HCT116 (cell line): ENCODE measurements at regions not wholly inside any gene's neighbourhood (a gene's known extent, or its start where the extent isn't known, plus 50 kb on each side); places are given as distances from the start of the nearest gene placed in this dataset.

Experiments
- ATAC-seq: fragments of 200-7000 bp; cut with Tn5 transposase; 2 replicates; pipeline ENCODE4 v1.9.1; 2020; ENCODE audit warnings: mild to moderate bottlenecking, moderate library complexity
- BruUV-seq: library from RNA; stranded (reverse); fragments of 400-500 nt; replicated peaks from 2 replicates; lab custom pipeline; 2021; lab: Mats Ljungman, UMichigan
- CTCF ChIA-PET: fragments of 300-600 bp; sonication (Branson Sonifier 250); formaldehyde crosslinking; loops from one replicate; lab custom pipeline; 2021; ENCODE audit warnings: antibody characterized with exemption; lab: Charles Lee
- POLR2A ChIA-PET: fragments of 300-600, 350-600 bp; sonication (Branson Sonifier 250); formaldehyde crosslinking; loops from one replicate; lab custom pipeline; 2021; ENCODE audit warnings: antibody characterized with exemption; lab: Charles Lee
- RAD21 ChIA-PET, 2 experiments: fragments of 300-600 bp; sonication (Branson Sonifier 250); formaldehyde crosslinking; loops; one replicate each; lab custom pipeline; 2023; ENCODE audit warnings: low total read pairs in 2 of 2; ENCODE audit not compliant: uncharacterized antibody in 2 of 2, unreplicated experiment in 2 of 2, low non-redundant PET in 1 of 2; lab: Charles Lee
- DNase-seq: peaks from one replicate; pipeline ENCODE4 v3.0.0-alpha.2; 2010; ENCODE audit warnings: low read depth, low spot score
- H2AFZ ChIP-seq: fragments of 200-600 bp; shearing (Covaris generic), sonication (generic); 2 replicates; pipeline ENCODE4 v1.6.1; 2017; ENCODE audit warnings: low read depth, mixed run types, mixed read lengths, antibody characterized with exemption, low read length; ENCODE audit not compliant: poor library complexity, severe bottlenecking
- H3K27ac ChIP-seq: 2 replicates; pipeline ENCODE4 v1.5.1; 2012; ENCODE audit warnings: low read depth, low read length
- H3K27me3 ChIP-seq: fragments of 200-600 bp; sonication (generic); 2 replicates; pipeline ENCODE4 v1.6.1; 2016; ENCODE audit warnings: mixed run types, low read length, mixed read lengths; ENCODE audit not compliant: insufficient read depth
- H3K36me3 ChIP-seq, 2 experiments: fragments of 200-500 bp in 1 of 2; fragments of 200-600 bp in 1 of 2; sonication (Bioruptor generic) in 1 of 2; sonication (generic) in 1 of 2; 2 replicates each; pipeline versions ENCODE4 v1.5.1 to v1.6.1; 2014 to 2016; ENCODE audit warnings: low read length in 2 of 2, inconsistent platforms in 1 of 2, mixed read lengths in 1 of 2, mixed run types in 1 of 2; ENCODE audit not compliant: insufficient read depth in 2 of 2, control insufficient read depth in 1 of 2
- H3K4me1 ChIP-seq, 2 experiments: fragments of 200-600 bp in 1 of 2; sonication (generic) in 1 of 2; 2 replicates each; pipeline versions ENCODE4 v1.5.1 to v1.6.1; 2012 to 2017; ENCODE audit warnings: low read length in 2 of 2, inconsistent platforms in 1 of 2, mild to moderate bottlenecking in 1 of 2, mixed read lengths in 1 of 2, mixed run types in 1 of 2, moderate library complexity in 1 of 2; ENCODE audit not compliant: insufficient read depth in 2 of 2, control insufficient read depth in 1 of 2
- H3K4me2 ChIP-seq: fragments of 200-600 bp; sonication (generic); 2 replicates; pipeline ENCODE4 v1.6.1; 2017; ENCODE audit warnings: mixed run types, low read length, mixed read lengths
- H3K4me3 ChIP-seq, 2 experiments: fragments of 200-600 bp in 1 of 2; sonication (generic) in 1 of 2; replicated peaks in 1 of 2; 2 replicates each; pipeline ENCODE4 v1.5.1; 2011 to 2016; ENCODE audit warnings: low read length in 2 of 2, control low read depth in 1 of 2, low read depth in 1 of 2, mild to moderate bottlenecking in 1 of 2, mixed read lengths in 1 of 2, mixed run types in 1 of 2
- H3K79me2 ChIP-seq: fragments of 200-600 bp; sonication (generic); 2 replicates; pipeline ENCODE4 v1.6.1; 2017; ENCODE audit warnings: mild to moderate bottlenecking, mixed run types, low read length, moderate library complexity, mixed read lengths; ENCODE audit not compliant: insufficient read depth
- H3K9ac ChIP-seq: fragments of 200-600 bp; sonication (generic); 2 replicates; pipeline ENCODE4 v1.6.1; 2016; ENCODE audit warnings: low read length, mixed read lengths
- H3K9me2 ChIP-seq: fragments of 200-600 bp; sonication (generic), shearing (Covaris generic); 2 replicates; pipeline ENCODE4 v1.6.1; 2017; ENCODE audit warnings: mixed run types, mild to moderate bottlenecking, moderate library complexity; ENCODE audit not compliant: insufficient read depth
- H3K9me3 ChIP-seq, 2 experiments: fragments of 200-500 bp in 1 of 2; fragments of 200-600 bp in 1 of 2; sonication (Bioruptor generic) in 1 of 2; sonication (generic) in 1 of 2; 2 replicates each; pipeline ENCODE4 v1.6.1; 2014 to 2017; ENCODE audit warnings: low read length in 2 of 2, mixed read lengths in 2 of 2, inconsistent platforms in 1 of 2, low read depth in 1 of 2, mild to moderate bottlenecking in 1 of 2, mixed run types in 1 of 2, moderate library complexity in 1 of 2; ENCODE audit not compliant: control insufficient read depth in 1 of 2, insufficient read depth in 1 of 2
- H4K20me1 ChIP-seq: fragments of 200-600 bp; sonication (generic), shearing (Covaris generic); 2 replicates; pipeline ENCODE4 v1.6.1; 2017; ENCODE audit warnings: mixed run types, mild to moderate bottlenecking, moderate library complexity; ENCODE audit not compliant: insufficient read depth
- CTCF ChIP-seq, 3 experiments: fragments of 200-600 bp in 1 of 3; sonication (generic) in 1 of 3; IDR thresholded peaks in 2 of 3; conservative IDR thresholded peaks in 1 of 3; 2 replicates each; pipeline ENCODE4 v1.5.1; 2012 to 2017; ENCODE audit warnings: low read depth in 2 of 3, low read length in 2 of 3, antibody characterized with exemption in 1 of 3, borderline replicate concordance in 1 of 3, control low read depth in 1 of 3, mild to moderate bottlenecking in 1 of 3, mixed read lengths in 1 of 3, mixed run types in 1 of 3, moderate library complexity in 1 of 3; ENCODE audit not compliant: insufficient read depth in 1 of 3
- EGR1 ChIP-seq: IDR thresholded peaks from 2 replicates; pipeline ENCODE4 v1.6.1; 2012; ENCODE audit warnings: low read depth
- ELF1 ChIP-seq: IDR thresholded peaks from 2 replicates; pipeline ENCODE4 v1.6.1; 2012; ENCODE audit warnings: low read depth, borderline replicate concordance
- EZH2 ChIP-seq: fragments of 200-600 bp; sonication (generic); IDR thresholded peaks from 2 replicates; pipeline ENCODE4 v1.6.1; 2017; ENCODE audit warnings: antibody characterized with exemption, mixed run types
- FOSL1 ChIP-seq: IDR thresholded peaks from 2 replicates; pipeline ENCODE4 v1.6.1; 2012; ENCODE audit warnings: low read depth
- MAX ChIP-seq: IDR thresholded peaks from 2 replicates; pipeline ENCODE4 v1.6.1; 2012
- REST ChIP-seq: IDR thresholded peaks from 2 replicates; pipeline ENCODE4 v1.6.1; 2012; ENCODE audit warnings: low read depth
- TCF7L2 ChIP-seq: IDR thresholded peaks from 2 replicates; pipeline ENCODE4 v1.7.0; 2011; ENCODE audit warnings: borderline replicate concordance, inconsistent platforms; ENCODE audit not compliant: insufficient read depth, insufficient read length; ENCODE audit errors: extremely low read depth
- YY1 ChIP-seq: IDR thresholded peaks from 2 replicates; pipeline ENCODE4 v1.6.1; 2011; ENCODE audit warnings: low read length, low read depth, moderate library complexity, mild to moderate bottlenecking; ENCODE audit not compliant: insufficient replicate concordance; ENCODE audit errors: extremely low read depth
- ZBTB33 ChIP-seq: IDR thresholded peaks from 2 replicates; pipeline ENCODE4 v1.6.1; 2011; ENCODE audit warnings: mild to moderate bottlenecking, low read length, moderate library complexity; ENCODE audit not compliant: insufficient replicate concordance; ENCODE audit errors: extremely low read depth
- ZFX ChIP-seq: fragments of 450-650 bp; IDR thresholded peaks from 2 replicates; pipeline ENCODE4 v1.6.1; 2017
- intact Hi-C: fragments of 100-400 bp; cut with micrococcal nuclease; formaldehyde crosslinking; loops from 2 replicates; pipeline ENCODE4 v1.10.0; 2022

GRCh38 chr13:111396457-111396856, 76.0 kb downstream of the TEX29 start:
- no TSS peak for BruUV-seq
- POLR2A ChIA-PET = no interaction called here
- no peaks in the 10 kb centered on the region for H4K20me1 ChIP-seq
- TF ChIP-seq ZFX (no peak), FOSL1 (no peak), CTCF (IDR thresholded peaks at IDR 0.05 in 2 of 3, conservative IDR thresholded peaks at IDR 0.05 in 1 of 3; ENCODE audit: borderline replicate concordance in 1 of 3, insufficient read depth in 1 of 3, low read depth in 2 of 3, low read length in 2 of 3) (no peak)
- H3K27ac ChIP-seq = no peak overlapping the region
- H3K9me2 ChIP-seq = no peaks in the 10 kb centered on the region
- no peaks in the 10 kb centered on the region for H3K27me3 ChIP-seq
- no peak overlapping the region for H3K9ac ChIP-seq
- DNase-seq (no peak), ATAC-seq (no peak)
- no peak overlapping the region for H3K4me3 ChIP-seq
- H2AFZ ChIP-seq = no peak overlapping the region
- no peaks in the 10 kb centered on the region for H3K9me3 ChIP-seq
- no peaks in the 10 kb centered on the region for H3K4me1 ChIP-seq
- RAD21 ChIA-PET = no interaction called here
- CTCF ChIA-PET = no interaction called here
- H3K79me2 ChIP-seq = no peaks in the 10 kb centered on the region
- no peak overlapping the region for H3K4me2 ChIP-seq
- no peaks in the 10 kb centered on the region for H3K36me3 ChIP-seq
- intact Hi-C loops = no loop called here

GRCh38 chr13:111397202-111397880, 76.9 kb downstream of the TEX29 start:
- no TSS peak for BruUV-seq
- Histone ChIP-seq H3K9me2 (no peaks in the 10 kb centered on the region), H3K27ac (no peak overlapping the region), H3K27me3 (no peaks in the 10 kb centered on the region), H3K4me2 (no peak overlapping the region), H4K20me1 (no peaks in the 10 kb centered on the region), H3K9me3 (no peaks in the 10 kb centered on the region), H2AFZ (no peak overlapping the region), H3K79me2 (no peaks in the 10 kb centered on the region), H3K4me3 (no peak overlapping the region), H3K36me3 (no peaks in the 10 kb centered on the region), H3K4me1 (no peaks in the 10 kb centered on the region), H3K9ac (no peak overlapping the region)
- CTCF ChIA-PET = no interaction called here
- POLR2A ChIA-PET = no interaction called here
- intact Hi-C loops = no loop called here
- RAD21 ChIA-PET = no interaction called here
- ATAC-seq = no peak
- no peak for DNase-seq
- TF ChIP-seq TCF7L2 = no peak
- no peak for TF ChIP-seq REST
- no peak for TF ChIP-seq MAX
- TF ChIP-seq YY1 = no peak
- TF ChIP-seq EGR1 = no peak
- TF ChIP-seq ZBTB33 = no peak
- TF ChIP-seq EZH2 = no peak
- TF ChIP-seq ELF1 = no peak
